ENCODE measurements at regions not wholly inside any gene's neighbourhood (a gene's known extent, or its start where the extent isn't known, plus 50 kb on each side); places are given as distances from the start of the nearest gene placed in this dataset.
"Not testable (repeated sequence)": the region's sequence is repeated elsewhere in the genome, so short reads cannot be mapped to it uniquely, and the experiment has no call there.

DNA sequence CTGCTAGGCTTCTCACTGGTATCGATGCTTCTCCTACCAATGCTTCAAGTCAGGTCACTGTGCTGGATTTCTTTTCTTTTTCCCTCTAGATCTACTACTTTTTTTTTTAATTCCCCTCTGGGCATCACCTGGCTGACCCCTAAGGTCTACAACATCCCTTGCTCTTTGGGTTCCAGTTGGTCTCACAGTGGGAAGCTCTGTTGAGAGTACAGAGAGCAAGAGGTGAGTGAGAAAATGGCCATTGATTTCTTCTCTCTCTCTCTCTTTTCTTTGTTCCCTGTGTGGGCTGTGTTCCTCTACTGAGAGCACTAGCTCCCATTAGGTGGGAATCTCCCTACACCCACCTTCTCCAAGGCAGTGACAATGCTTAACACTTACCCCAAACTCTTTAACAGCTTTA lies 413.4 kb downstream of the KCNJ2 start:
- no TSS peak for BruUV-seq (replicated peaks)
- intact Hi-C loops (cut with micrococcal nuclease; ENCODE audit: unreplicated experiment) = no loop called here
- no peak for TF ChIP-seq CTCF (IDR thresholded peaks at IDR 0.05; ENCODE audit: unreplicated experiment)

GRCh38 chr17:70584255-70584654 lies 414.9 kb downstream of the KCNJ2 start:
- DNase-seq = no peak
- H3K36me3 Mint-ChIP-seq (ENCODE audit: insufficient read depth, unreplicated experiment) = no peaks in the 10 kb centered on the region
- H3K9me3 Mint-ChIP-seq (ENCODE audit: low read depth, unreplicated experiment) = peaks cover 15% of the 10 kb centered on the region
- no peak overlapping the region for H3K4me3 Mint-ChIP-seq (ENCODE audit: low read depth, unreplicated experiment)
- CTCF ChIA-PET = no interaction called here
- BruUV-seq (replicated peaks) = no TSS peak
- H3K27ac Mint-ChIP-seq (ENCODE audit: unreplicated experiment) = no peak overlapping the region
- no peaks in the 10 kb centered on the region for H3K4me1 Mint-ChIP-seq (ENCODE audit: low read depth, unreplicated experiment)
- no peaks in the 10 kb centered on the region for H3K27me3 Mint-ChIP-seq (ENCODE audit: unreplicated experiment)
- intact Hi-C loops (cut with micrococcal nuclease; ENCODE audit: unreplicated experiment) = no loop called here
- no peak for TF ChIP-seq CTCF (IDR thresholded peaks at IDR 0.05; ENCODE audit: unreplicated experiment)

More for the DNA sequence above, 413.4 kb downstream of the KCNJ2 start:
- Mint-ChIP-seq H3K27ac (ENCODE audit: unreplicated experiment) (no peak overlapping the region), H3K4me3 (ENCODE audit: low read depth, unreplicated experiment) (no peak overlapping the region), H3K4me1 (ENCODE audit: low read depth, unreplicated experiment) (no peaks in the 10 kb centered on the region), H3K27me3 (ENCODE audit: unreplicated experiment) (no peaks in the 10 kb centered on the region), H3K36me3 (ENCODE audit: insufficient read depth, unreplicated experiment) (no peaks in the 10 kb centered on the region), H3K9me3 (ENCODE audit: low read depth, unreplicated experiment) (peaks cover 11% of the 10 kb centered on the region)
- CTCF ChIA-PET = no interaction called here
- DNase-seq = no peak

- no peaks in the 10 kb centered on the region for H3K4me1 Mint-ChIP-seq (ENCODE audit: low read depth, unreplicated experiment)
- no peak overlapping the region for H3K27ac Mint-ChIP-seq (ENCODE audit: unreplicated experiment)
- no TSS peak for BruUV-seq (replicated peaks)
- no peaks in the 10 kb centered on the region for H3K27me3 Mint-ChIP-seq (ENCODE audit: unreplicated experiment)
- TF ChIP-seq CTCF (IDR thresholded peaks at IDR 0.05; ENCODE audit: unreplicated experiment) = no peak
- no peak for DNase-seq
- no peak overlapping the region for H3K4me3 Mint-ChIP-seq (ENCODE audit: low read depth, unreplicated experiment)
- H3K9me3 Mint-ChIP-seq (ENCODE audit: low read depth, unreplicated experiment) = peaks cover 7% of the 10 kb centered on the region
- CTCF ChIA-PET = no interaction called here
- intact Hi-C loops (cut with micrococcal nuclease; ENCODE audit: unreplicated experiment) = no loop called here
- H3K36me3 Mint-ChIP-seq (ENCODE audit: insufficient read depth, unreplicated experiment) = no peaks in the 10 kb centered on the region
Measured at GRCh38 chr17:70588003-70588402, 418.7 kb downstream of the KCNJ2 start.

DNA sequence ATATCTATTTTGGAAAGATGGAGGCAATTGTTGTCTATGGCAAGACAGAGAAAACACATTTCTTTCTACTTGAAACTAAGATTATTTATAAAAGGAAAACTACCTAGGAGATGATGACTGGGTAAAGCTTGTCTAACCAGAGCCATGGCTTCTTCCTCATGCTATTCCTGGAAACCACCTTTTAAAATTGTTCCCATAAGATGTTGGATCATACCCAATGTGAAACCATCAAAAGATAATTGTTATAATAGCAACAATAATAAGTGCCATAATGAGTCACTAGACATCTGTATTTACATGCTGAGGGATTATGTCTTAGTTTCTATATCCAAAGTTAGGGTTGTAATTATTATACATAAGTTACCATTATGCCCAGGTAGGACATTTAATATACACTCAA lies 428.4 kb downstream of the KCNJ2 start:
- Mint-ChIP-seq H3K9me3 (ENCODE audit: low read depth, unreplicated experiment) (no peaks in the 10 kb centered on the region), H3K36me3 (ENCODE audit: insufficient read depth, unreplicated experiment) (no peaks in the 10 kb centered on the region), H3K4me1 (ENCODE audit: low read depth, unreplicated experiment) (no peaks in the 10 kb centered on the region), H3K27me3 (ENCODE audit: unreplicated experiment) (no peaks in the 10 kb centered on the region), H3K4me3 (ENCODE audit: low read depth, unreplicated experiment) (no peak overlapping the region), H3K27ac (ENCODE audit: unreplicated experiment) (no peak overlapping the region)
- no TSS peak for BruUV-seq (replicated peaks)
- TF ChIP-seq CTCF (IDR thresholded peaks at IDR 0.05; ENCODE audit: unreplicated experiment) = no peak
- intact Hi-C loops (cut with micrococcal nuclease; ENCODE audit: unreplicated experiment) = no loop called here
- CTCF ChIA-PET = no interaction called here
- DNase-seq = no peak

DNA sequence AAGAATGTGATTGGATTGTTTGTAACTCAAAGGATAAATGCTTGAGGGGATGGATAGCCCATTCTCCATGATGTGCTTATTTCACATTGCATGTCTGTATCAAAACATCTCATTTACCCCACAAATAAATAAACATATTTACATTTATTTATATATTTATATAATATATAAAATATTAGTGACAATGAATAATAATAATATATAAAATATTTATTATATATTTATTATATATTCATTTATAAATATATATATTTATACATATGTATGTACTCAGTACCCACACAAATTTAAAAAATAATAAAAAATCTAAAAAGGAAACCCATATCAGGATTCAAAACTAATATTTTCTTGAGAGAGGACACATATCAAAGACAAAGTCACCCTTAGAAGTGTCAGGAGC lies 429.9 kb downstream of the KCNJ2 start:
- no peaks in the 10 kb centered on the region for H3K4me1 Mint-ChIP-seq (ENCODE audit: low read depth, unreplicated experiment)
- BruUV-seq (replicated peaks) = no TSS peak
- H3K27me3 Mint-ChIP-seq (ENCODE audit: unreplicated experiment) = no peaks in the 10 kb centered on the region
- intact Hi-C loops (cut with micrococcal nuclease; ENCODE audit: unreplicated experiment) = no loop called here
- no peaks in the 10 kb centered on the region for H3K36me3 Mint-ChIP-seq (ENCODE audit: insufficient read depth, unreplicated experiment)
- H3K9me3 Mint-ChIP-seq (ENCODE audit: low read depth, unreplicated experiment) = no peaks in the 10 kb centered on the region
- no peak for DNase-seq
- CTCF ChIA-PET = no interaction called here
- H3K4me3 Mint-ChIP-seq (ENCODE audit: low read depth, unreplicated experiment) = no peak overlapping the region
- TF ChIP-seq CTCF (IDR thresholded peaks at IDR 0.05; ENCODE audit: unreplicated experiment) = no peak
- H3K27ac Mint-ChIP-seq (ENCODE audit: unreplicated experiment) = no peak overlapping the region

- intact Hi-C loops (cut with micrococcal nuclease; ENCODE audit: unreplicated experiment); H3K27me3 Mint-ChIP-seq (ENCODE audit: unreplicated experiment); H3K4me3 Mint-ChIP-seq (ENCODE audit: low read depth, unreplicated experiment); DNase-seq; H3K36me3 Mint-ChIP-seq (ENCODE audit: insufficient read depth, unreplicated experiment); BruUV-seq (replicated peaks); CTCF ChIA-PET; H3K27ac Mint-ChIP-seq (ENCODE audit: unreplicated experiment); H3K4me1 Mint-ChIP-seq (ENCODE audit: low read depth, unreplicated experiment); H3K9me3 Mint-ChIP-seq (ENCODE audit: low read depth, unreplicated experiment): not testable (repeated sequence)
Measured at GRCh38 chr17:70599945-70600344, 430.6 kb downstream of the KCNJ2 start.
